ENCODE measurements at regions not wholly inside any gene's neighbourhood (a gene's known extent, or its start where the extent isn't known, plus 50 kb on each side); places are given as distances from the start of the nearest gene placed in this dataset.
"Not testable (repeated sequence)": the region's sequence is repeated elsewhere in the genome, so short reads cannot be mapped to it uniquely, and the experiment has no call there.

GRCh38 chr14:71749613-71750238 is 182.5 kb upstream of the RGS6 start:
- H3K4me3 Mint-ChIP-seq: no peak overlapping the region
- no peaks in the 10 kb centered on the region for H3K4me1 Mint-ChIP-seq
- peaks cover 3% of the 10 kb centered on the region for H3K27me3 Mint-ChIP-seq
- H3K27ac Mint-ChIP-seq: no peak overlapping the region
- peaks cover 0 to 7% (median 1%) of the 10 kb centered on the region in 3 donors for H3K9me3 Mint-ChIP-seq
- peaks cover 6% of the 10 kb centered on the region for H3K36me3 Mint-ChIP-seq

DNA sequence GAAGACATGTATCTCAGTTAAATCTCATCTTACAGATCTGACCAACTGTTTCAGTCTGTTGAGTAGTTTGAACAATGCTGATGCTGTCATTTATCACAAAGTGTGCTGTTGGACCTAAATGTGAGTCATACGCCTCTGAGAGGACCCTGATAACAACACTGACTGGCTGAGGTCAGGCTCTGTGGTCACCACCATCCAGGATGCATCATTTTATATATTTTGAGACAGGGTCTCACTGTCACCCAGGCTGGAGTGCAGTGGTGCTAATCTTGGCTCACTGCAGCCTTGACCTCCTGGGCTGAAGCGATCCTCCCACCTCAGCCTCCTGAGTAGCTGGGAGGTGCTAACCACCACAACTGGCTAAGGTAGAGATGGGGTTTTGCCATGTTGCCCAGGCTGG is 181.0 kb upstream of the RGS6 start:
- peaks cover 0 to 7% (median 1%) of the 10 kb centered on the region in 3 donors for H3K9me3 Mint-ChIP-seq
- H3K4me1 Mint-ChIP-seq: no peaks in the 10 kb centered on the region
- H3K27me3 Mint-ChIP-seq: no peaks in the 10 kb centered on the region
- H3K27ac Mint-ChIP-seq: peak overlapping the region in 1 of 3 donors; percentile 76
- no peak overlapping the region for H3K4me3 Mint-ChIP-seq
- H3K36me3 Mint-ChIP-seq: peaks cover 4% of the 10 kb centered on the region

DNA sequence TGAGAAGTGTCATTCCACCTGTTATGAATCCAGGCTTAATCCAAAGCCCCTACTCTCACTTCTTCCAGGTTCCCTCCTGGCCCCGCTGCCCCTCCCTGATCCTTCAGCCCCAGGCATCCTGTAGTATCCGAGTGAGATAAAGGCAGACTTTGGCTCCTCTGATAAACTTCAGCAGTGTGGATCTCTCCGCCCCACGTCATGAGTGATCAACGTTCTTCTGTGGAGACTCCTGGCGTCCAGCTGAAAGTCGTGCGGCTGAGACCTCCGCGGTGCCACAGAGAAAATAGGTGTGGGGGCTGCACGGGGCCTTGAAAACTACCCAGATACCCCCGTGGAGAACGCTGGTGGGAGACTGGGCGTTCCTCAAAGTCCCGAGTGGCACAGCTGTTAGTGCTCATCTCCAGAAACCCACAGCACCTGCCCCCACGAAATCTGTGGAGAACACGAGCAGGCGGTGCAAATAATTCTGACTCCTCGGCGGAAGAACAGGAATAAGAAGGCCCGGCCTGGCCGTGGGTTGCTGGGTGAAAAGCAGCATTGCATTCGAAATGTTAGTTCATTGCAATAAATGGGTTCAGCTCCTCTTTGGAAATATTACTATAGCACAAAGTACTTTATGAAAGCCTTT is 180.0 kb upstream of the RGS6 start:
- Mint-ChIP-seq H3K36me3 (peaks cover 3% of the 10 kb centered on the region), H3K9me3 (peaks cover 0 to 7% (median 1%) of the 10 kb centered on the region in 3 donors), H3K27ac (no peak overlapping the region)

DNA sequence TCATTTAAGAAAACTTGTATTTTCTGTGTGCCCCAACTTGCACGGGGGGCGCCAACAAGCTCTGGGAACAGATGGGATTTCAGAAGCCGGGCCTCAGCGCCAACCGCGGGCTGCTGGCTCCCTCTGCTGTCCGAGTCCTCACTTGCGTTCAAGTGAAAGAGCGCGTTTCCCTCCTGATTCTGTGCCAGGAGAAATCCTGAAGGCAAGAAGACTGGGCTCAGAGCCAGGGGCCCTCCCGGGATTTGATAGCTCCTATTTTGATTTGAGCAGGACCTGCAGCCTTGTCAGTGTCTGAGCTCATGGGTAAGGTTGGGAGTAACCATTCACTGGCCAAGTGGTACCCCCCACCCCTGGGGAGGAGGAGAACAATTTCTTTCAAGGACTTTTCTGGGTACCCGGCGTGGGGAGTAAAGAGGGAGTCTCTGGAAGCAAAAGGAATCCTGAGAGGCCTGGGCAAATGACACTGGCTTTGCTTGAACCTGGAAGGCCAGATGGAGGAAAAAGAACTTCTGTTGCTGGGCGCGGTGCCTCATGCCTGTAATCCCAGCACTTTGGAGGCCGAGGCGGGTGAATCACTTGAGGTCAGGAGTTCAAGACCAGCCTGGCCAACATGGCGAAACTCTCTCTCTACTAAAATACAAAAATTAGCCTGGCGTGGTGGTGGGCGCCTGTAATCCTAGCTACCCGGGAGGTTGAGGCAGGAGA is 179.0 kb upstream of the RGS6 start:
- Mint-ChIP-seq H3K4me3 (peak overlapping the region in 1 of 4 donors; percentile 27), H3K36me3 (peaks cover 3% of the 10 kb centered on the region), H3K4me1 (peaks cover 0 to 2% (median 0%) of the 10 kb centered on the region in 3 donors), H3K27ac (no peak overlapping the region), H3K9me3 (peaks cover 0 to 2% (median 0%) of the 10 kb centered on the region in 3 donors), H3K27me3 (no peaks in the 10 kb centered on the region)

More for the DNA sequence above, 180.0 kb upstream of the RGS6 start:
- Mint-ChIP-seq H3K27me3 (no peaks in the 10 kb centered on the region), H3K4me1 (no peaks in the 10 kb centered on the region), H3K4me3 (no peak overlapping the region)

DNA sequence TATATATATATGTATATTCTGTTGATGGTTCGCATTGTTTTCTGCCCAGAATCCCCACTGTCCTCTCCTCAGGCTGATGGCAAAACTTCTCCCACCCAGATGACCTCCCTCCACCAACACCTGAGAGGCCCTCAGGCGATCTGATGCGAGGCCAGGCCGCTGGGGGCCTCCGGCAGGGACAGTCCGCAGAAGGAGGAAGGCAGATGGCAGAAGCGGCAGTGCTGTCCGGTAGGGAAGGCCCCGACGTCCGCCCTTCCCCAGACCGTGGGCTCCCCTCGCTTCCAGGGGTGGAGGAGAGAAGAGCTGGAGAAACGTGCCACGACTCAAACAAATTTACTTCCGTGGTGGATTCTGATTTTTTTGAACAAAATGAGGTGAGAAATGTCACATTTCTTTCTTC is 178.3 kb upstream of the RGS6 start:
- H3K27ac Mint-ChIP-seq: no peak overlapping the region
- peaks cover 0 to 2% (median 0%) of the 10 kb centered on the region in 3 donors for H3K4me1 Mint-ChIP-seq
- H3K9me3 Mint-ChIP-seq: no peaks in the 10 kb centered on the region
- no peaks in the 10 kb centered on the region for H3K27me3 Mint-ChIP-seq
- H3K36me3 Mint-ChIP-seq: peaks cover under 1% of the 10 kb centered on the region
- H3K4me3 Mint-ChIP-seq: no peak overlapping the region

GRCh38 chr14:71754422-71755095 is 177.7 kb upstream of the RGS6 start:
- Mint-ChIP-seq H3K27ac (peak overlapping the region in 1 of 3 donors; percentile 64), H3K4me1 (peaks cover 0 to 2% (median 0%) of the 10 kb centered on the region in 3 donors)

DNA sequence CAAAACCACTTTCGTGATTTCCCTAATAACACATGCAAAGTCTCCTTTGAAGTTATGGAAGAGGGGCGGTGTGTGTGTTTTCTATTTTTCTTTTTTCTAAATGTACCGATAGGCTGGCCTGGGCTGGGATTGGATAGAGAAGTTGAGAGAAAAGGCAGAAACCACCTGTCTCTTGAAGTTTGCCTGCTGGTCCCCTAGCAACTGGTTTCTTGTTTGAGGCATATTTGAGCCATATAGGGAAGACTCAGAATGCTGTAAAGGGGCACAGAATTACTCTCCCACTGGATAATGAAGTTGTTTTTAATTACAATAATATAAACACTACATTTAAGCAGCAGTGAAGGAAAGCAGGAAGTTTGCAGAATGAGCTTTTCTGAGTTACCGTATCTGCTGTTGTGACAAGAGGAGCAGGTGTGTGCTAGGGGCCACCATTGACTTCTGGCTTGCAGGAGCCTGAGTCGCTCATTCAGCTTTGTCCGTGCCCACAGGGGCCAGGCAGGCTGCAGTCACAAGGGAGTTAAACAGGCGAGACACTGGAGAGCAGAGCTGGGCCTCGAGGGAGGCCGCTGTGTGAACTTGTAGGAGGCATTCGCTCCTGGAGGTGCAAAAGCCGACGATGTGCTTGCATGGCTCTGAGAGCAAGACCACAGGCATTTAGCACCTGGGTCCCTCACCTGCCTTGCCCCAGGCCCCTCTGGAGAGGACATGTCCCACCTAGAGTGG is 173.8 kb upstream of the RGS6 start:
- Mint-ChIP-seq H3K4me3 (no peak overlapping the region), H3K27ac (no peak overlapping the region), H3K27me3 (peaks cover 1% of the 10 kb centered on the region), H3K36me3 (no peaks in the 10 kb centered on the region), H3K9me3 (no peaks in the 10 kb centered on the region), H3K4me1 (peaks cover 0 to 2% (median 0%) of the 10 kb centered on the region in 3 donors)

More at GRCh38 chr14:71754422-71755095, 177.7 kb upstream of the RGS6 start:
- H3K4me3 Mint-ChIP-seq: no peak overlapping the region
- no peaks in the 10 kb centered on the region for H3K36me3 Mint-ChIP-seq
- H3K9me3 Mint-ChIP-seq: no peaks in the 10 kb centered on the region
- H3K27me3 Mint-ChIP-seq: no peaks in the 10 kb centered on the region

DNA sequence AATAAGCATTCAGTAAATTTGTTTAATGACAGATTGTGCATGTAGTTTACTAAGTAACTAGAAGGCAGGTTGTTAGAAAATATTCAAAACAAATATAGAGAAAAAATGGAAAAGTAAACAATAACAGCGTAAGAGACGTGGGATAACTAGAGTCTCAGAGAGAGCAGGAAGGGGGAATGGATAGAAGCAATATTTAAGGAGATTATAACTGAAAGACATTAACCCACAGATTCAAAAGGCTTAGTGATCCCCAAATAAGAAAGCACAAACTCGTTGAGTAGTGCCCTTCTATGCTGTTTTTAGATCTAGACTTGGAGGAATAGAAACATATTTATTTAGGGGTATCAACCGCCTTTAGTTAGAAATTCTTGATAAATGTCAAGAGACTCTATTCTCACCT is 169.7 kb upstream of the RGS6 start:
- H3K27me3 Mint-ChIP-seq: peaks cover 4% of the 10 kb centered on the region
- H3K9me3 Mint-ChIP-seq: no peaks in the 10 kb centered on the region
- no peak overlapping the region for H3K27ac Mint-ChIP-seq
- H3K36me3 Mint-ChIP-seq: no peaks in the 10 kb centered on the region
- H3K4me1 Mint-ChIP-seq: peaks cover 0 to 2% (median 0%) of the 10 kb centered on the region in 3 donors
- no peak overlapping the region for H3K4me3 Mint-ChIP-seq

DNA sequence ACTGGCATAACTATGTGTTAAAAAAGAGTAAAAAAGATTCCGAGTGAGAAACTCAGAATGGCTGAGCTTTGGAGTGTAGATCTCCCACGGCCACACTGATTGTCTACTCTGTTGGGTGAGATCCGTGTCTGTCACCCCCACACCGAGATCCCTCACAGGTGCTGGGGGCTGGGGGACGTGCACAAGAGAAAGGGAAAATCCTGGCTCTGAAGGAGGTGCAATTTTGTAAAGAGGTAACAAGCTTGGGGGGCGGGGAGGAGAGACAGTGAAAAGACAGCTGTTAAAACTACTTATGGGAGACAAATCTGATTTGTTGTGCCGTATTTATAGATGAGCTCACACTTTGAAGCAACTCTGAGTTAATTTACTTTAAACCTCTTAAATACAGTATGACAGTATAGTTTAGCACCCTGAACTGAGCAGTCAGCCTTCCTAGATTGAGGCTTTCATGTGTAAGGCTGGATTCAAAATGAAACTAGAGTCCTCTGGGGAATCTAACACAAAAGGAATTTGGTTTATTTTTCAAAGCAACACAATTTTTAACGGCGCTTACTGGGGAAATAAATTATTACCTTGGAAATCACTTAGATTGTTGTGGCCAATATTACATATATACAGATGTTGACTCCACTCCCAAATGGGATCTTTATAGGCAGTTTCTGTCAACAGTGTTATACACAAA is 167.4 kb upstream of the RGS6 start:
- H3K27me3 Mint-ChIP-seq: peaks cover 4% of the 10 kb centered on the region
- H3K9me3 Mint-ChIP-seq: no peaks in the 10 kb centered on the region
- no peaks in the 10 kb centered on the region for H3K36me3 Mint-ChIP-seq
- no peaks in the 10 kb centered on the region for H3K4me1 Mint-ChIP-seq
- no peak overlapping the region for H3K4me3 Mint-ChIP-seq
- H3K27ac Mint-ChIP-seq: no peak overlapping the region

DNA sequence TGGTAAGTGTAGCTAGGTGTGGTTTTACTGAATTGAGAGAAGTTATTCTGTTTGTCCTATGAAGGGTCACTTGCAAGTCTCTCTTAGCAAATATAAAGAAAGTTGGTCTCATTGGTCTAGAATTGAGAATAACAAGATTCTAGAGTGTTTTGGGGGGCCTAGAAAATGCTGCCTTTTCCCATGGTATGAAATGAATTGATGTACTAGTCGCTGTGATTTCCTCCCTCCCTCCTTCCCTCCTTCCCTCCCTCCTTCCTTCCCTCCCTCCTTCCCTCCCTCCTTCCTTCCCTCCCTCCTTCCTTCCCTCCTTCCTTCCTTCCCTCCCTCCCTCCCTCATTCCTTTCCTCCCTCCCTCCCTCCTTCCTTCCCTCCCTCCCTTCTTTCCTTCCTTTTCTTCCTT is 166.7 kb upstream of the RGS6 start:
- no peaks in the 10 kb centered on the region for H3K36me3 Mint-ChIP-seq
- no peak overlapping the region for H3K27ac Mint-ChIP-seq
- H3K27me3 Mint-ChIP-seq: peaks cover 3% of the 10 kb centered on the region
- H3K9me3 Mint-ChIP-seq: no peaks in the 10 kb centered on the region
- H3K4me1 Mint-ChIP-seq: no peaks in the 10 kb centered on the region
- H3K4me3 Mint-ChIP-seq: no peak overlapping the region

- Mint-ChIP-seq H3K27me3 (peaks cover 11% of the 10 kb centered on the region), H3K4me3 (no peak overlapping the region), H3K36me3 (no peaks in the 10 kb centered on the region), H3K27ac (no peak overlapping the region), H3K9me3 (peaks cover 2 to 15% (median 9%) of the 10 kb centered on the region in 3 donors), H3K4me1 (no peaks in the 10 kb centered on the region)
Measured at GRCh38 chr14:71770431-71770830, 161.8 kb upstream of the RGS6 start.

- not testable (repeated sequence) for H3K27me3 Mint-ChIP-seq, H3K4me1 Mint-ChIP-seq, H3K4me3 Mint-ChIP-seq, H3K27ac Mint-ChIP-seq, H3K36me3 Mint-ChIP-seq
- peaks cover 2 to 15% (median 9%) of the 10 kb centered on the region in 3 donors for H3K9me3 Mint-ChIP-seq
Measured at GRCh38 chr14:71771421-71771820, 160.8 kb upstream of the RGS6 start.

DNA sequence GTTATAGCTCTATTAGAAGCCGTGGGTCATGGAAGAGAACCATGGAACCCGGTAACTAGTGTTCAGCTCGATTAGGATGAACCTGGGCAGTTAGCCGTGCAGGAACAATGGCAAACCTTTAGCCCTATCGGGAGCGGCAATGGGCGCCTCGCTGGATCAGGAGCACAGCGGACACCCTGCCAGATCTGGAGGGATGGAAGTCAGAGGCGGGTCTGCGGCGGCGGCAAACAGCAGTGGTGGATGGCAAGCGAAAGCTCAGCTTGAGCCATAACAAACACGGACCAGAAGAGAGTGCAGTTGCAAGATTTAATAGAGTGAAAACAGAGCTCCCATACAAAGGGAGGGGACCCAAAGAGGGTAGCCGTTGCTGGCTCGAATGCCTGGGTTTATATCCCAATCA is 160.2 kb upstream of the RGS6 start:
- not testable (repeated sequence) for H3K27me3 Mint-ChIP-seq, H3K36me3 Mint-ChIP-seq, H3K27ac Mint-ChIP-seq, H3K4me1 Mint-ChIP-seq
- peak overlapping the region in 1 of 4 donors; percentile 39 for H3K4me3 Mint-ChIP-seq
- H3K9me3 Mint-ChIP-seq: peaks cover 2 to 15% (median 9%) of the 10 kb centered on the region in 3 donors

GRCh38 chr14:71773898-71774481 is 158.2 kb upstream of the RGS6 start:
- H3K9me3 Mint-ChIP-seq: peaks cover 2 to 15% (median 9%) of the 10 kb centered on the region in 3 donors
- peaks cover 11% of the 10 kb centered on the region for H3K27me3 Mint-ChIP-seq
- peaks cover 0 to 3% (median 0%) of the 10 kb centered on the region in 3 donors for H3K4me1 Mint-ChIP-seq
- no peak overlapping the region for H3K4me3 Mint-ChIP-seq
- no peak overlapping the region for H3K27ac Mint-ChIP-seq
- H3K36me3 Mint-ChIP-seq: no peaks in the 10 kb centered on the region

All from IgD-negative memory B cell (primary cell).